ENCODE measurements at regions not wholly inside any gene's neighbourhood (a gene's known extent, or its start where the extent isn't known, plus 50 kb on each side); places are given as distances from the start of the nearest gene placed in this dataset.

DNA sequence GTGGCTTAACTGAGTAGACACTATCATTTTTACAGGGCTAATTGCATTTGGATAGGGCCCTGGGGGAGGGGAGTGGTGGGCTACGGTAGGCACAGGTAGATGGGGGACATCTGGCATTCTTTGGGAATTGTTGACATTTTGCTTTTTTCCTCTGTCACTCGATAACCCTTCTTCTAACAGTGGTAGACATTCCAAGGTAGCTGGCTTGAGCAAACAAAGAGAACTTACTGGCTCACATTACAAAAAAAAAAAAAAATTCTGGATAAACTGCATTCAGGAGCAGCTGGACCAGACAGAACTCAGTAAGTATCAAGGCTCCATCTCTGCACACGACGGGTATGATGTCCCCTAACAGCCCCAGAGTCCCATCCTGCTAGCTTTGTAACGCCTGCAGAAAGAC, 585.2 kb downstream of the ZNF608 start:
- TF ChIP-seq FOXP2 (optimal IDR thresholded peaks at IDR 0.05; ENCODE audit: borderline replicate concordance, extremely low read depth, extremely low read length, insufficient read depth) (no peak), TAF1 (IDR thresholded peaks at IDR 0.05; ENCODE audit: borderline replicate concordance, insufficient read depth, low read length) (no peak), POLR2AphosphoS5 (IDR thresholded peaks at IDR 0.05; ENCODE audit: low read depth, low read length) (no peak), SIN3A (IDR thresholded peaks at IDR 0.05; ENCODE audit: borderline replicate concordance, insufficient read depth, low read length) (no peak)
- TF ChIP-seq, protein P1, sequence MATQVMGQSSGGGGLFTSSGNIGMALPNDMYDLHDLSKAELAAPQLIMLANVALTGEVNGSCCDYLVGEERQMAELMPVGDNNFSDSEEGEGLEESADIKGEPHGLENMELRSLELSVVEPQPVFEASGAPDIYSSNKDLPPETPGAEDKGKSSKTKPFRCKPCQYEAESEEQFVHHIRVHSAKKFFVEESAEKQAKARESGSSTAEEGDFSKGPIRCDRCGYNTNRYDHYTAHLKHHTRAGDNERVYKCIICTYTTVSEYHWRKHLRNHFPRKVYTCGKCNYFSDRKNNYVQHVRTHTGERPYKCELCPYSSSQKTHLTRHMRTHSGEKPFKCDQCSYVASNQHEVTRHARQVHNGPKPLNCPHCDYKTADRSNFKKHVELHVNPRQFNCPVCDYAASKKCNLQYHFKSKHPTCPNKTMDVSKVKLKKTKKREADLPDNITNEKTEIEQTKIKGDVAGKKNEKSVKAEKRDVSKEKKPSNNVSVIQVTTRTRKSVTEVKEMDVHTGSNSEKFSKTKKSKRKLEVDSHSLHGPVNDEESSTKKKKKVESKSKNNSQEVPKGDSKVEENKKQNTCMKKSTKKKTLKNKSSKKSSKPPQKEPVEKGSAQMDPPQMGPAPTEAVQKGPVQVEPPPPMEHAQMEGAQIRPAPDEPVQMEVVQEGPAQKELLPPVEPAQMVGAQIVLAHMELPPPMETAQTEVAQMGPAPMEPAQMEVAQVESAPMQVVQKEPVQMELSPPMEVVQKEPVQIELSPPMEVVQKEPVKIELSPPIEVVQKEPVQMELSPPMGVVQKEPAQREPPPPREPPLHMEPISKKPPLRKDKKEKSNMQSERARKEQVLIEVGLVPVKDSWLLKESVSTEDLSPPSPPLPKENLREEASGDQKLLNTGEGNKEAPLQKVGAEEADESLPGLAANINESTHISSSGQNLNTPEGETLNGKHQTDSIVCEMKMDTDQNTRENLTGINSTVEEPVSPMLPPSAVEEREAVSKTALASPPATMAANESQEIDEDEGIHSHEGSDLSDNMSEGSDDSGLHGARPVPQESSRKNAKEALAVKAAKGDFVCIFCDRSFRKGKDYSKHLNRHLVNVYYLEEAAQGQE (IDR thresholded peaks at IDR 0.05; ENCODE audit: insufficient read depth in 1 of 2, low read depth in 2 of 2, low read length in 2 of 2): no peak

DNA sequence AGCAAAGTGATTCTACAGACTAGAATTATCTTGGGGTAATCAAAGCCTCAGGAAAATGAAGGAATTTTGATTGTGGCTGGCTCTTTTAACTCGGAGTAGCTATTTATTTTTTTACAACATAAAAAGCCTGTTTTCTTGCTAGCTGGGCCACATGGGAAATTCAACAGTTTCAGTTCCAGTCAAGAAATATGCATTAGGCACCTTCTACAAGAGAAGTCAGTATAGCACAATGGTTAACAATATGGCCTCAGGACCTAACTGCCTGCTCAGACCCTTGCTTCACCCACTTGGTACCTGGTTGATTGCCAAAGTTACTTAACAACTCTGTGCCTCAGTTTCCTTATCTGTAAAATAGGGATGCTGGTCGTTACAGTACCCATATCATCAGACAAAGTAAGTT, 586.2 kb downstream of the ZNF608 start:
- TF ChIP-seq SIN3A (IDR thresholded peaks at IDR 0.05; ENCODE audit: borderline replicate concordance, insufficient read depth, low read length): no peak
- TF ChIP-seq POLR2AphosphoS5 (IDR thresholded peaks at IDR 0.05; ENCODE audit: low read depth, low read length): no peak
- no peak for TF ChIP-seq TAF1 (IDR thresholded peaks at IDR 0.05; ENCODE audit: borderline replicate concordance, insufficient read depth, low read length)
- TF ChIP-seq FOXP2 (optimal IDR thresholded peaks at IDR 0.05; ENCODE audit: borderline replicate concordance, extremely low read depth, extremely low read length, insufficient read depth): no peak
- TF ChIP-seq, protein P1 (IDR thresholded peaks at IDR 0.05; ENCODE audit: insufficient read depth in 1 of 2, low read depth in 2 of 2, low read length in 2 of 2): no peak

DNA sequence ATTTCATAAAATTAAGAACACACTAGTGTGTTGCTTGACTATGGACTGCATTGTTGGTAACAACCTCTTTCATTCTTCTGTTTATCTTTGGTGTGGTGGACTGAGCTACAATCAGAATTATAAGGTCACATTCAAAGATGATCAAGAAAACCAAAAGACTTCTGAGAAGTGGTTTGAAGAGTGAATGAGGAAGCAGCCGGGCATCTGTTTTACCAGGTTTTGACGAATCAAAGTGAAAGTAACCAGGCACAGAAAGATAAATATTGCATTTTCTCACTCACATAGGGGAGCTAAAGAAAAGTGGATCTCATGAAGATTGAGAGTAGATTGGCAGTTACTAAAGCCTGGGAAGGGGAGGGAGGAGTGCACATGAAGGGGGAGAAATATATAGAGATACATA, 589.1 kb downstream of the ZNF608 start:
- TF ChIP-seq POLR2AphosphoS5 (IDR thresholded peaks at IDR 0.05; ENCODE audit: low read depth, low read length) (no peak), TAF1 (IDR thresholded peaks at IDR 0.05; ENCODE audit: borderline replicate concordance, insufficient read depth, low read length) (no peak), SIN3A (IDR thresholded peaks at IDR 0.05; ENCODE audit: borderline replicate concordance, insufficient read depth, low read length) (no peak), FOXP2 (optimal IDR thresholded peaks at IDR 0.05; ENCODE audit: borderline replicate concordance, extremely low read depth, extremely low read length, insufficient read depth) (no peak)
- TF ChIP-seq, protein P1 (IDR thresholded peaks at IDR 0.05; ENCODE audit: insufficient read depth in 1 of 2, low read depth in 2 of 2, low read length in 2 of 2): no peak

DNA sequence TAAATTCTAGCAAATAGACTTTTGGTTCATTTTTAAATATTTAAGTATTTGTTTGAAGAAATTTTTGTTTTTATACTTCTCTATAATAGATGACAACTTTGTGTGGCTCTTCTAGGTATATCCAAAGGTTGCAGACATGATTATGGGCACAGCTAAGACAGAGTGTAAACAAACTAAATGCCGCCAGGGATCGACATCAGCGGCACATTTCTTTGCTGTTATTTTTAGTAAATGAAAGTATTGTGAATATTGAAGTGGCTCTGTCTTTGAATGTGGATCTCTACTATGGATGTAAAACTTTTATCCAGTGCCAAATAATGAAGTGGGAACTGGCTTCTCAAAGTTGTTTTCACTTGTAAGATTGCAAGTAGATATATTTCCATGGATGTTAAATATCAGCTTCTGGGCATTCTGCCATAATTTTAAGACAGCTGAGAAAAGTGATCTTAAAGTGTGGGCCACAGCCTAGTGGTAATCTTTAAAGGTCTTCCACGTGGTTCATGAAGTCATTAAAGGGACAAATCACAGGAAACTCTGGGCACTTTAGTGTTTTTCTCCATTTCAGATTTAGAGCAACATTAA, 589.9 kb downstream of the ZNF608 start:
- no peak for TF ChIP-seq POLR2AphosphoS5 (IDR thresholded peaks at IDR 0.05; ENCODE audit: low read depth, low read length)
- no peak for TF ChIP-seq FOXP2 (optimal IDR thresholded peaks at IDR 0.05; ENCODE audit: borderline replicate concordance, extremely low read depth, extremely low read length, insufficient read depth)
- TF ChIP-seq, protein P1 (IDR thresholded peaks at IDR 0.05; ENCODE audit: insufficient read depth in 1 of 2, low read depth in 2 of 2, low read length in 2 of 2): no peak
- no peak for TF ChIP-seq SIN3A (IDR thresholded peaks at IDR 0.05; ENCODE audit: borderline replicate concordance, insufficient read depth, low read length)
- no peak for TF ChIP-seq TAF1 (IDR thresholded peaks at IDR 0.05; ENCODE audit: borderline replicate concordance, insufficient read depth, low read length)
